ENCODE measurements at regions not wholly inside any gene's neighbourhood (a gene's known extent, or its start where the extent isn't known, plus 50 kb on each side); places are given as distances from the start of the nearest gene placed in this dataset.

DNA sequence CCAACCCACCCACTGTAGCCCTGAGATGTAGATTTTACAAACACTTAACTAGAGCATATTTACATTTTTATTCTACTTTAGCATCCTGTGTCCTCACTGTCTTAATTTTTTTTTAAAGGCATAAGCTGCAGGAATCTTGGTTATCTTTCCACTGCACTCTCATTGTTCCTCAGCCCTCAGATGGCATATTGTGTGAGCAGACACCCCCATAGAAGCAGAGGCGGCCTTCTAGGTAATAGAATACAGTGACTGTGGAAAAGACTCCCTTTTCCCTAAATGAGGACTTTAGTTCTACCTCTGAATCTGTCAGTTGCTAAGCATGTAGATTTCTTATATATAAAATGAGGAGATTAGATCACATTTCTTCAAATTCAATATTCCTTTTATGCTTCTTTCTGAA, 543.5 kb upstream of the SPHKAP start:
- no peak for TF ChIP-seq EZH2 (IDR thresholded peaks at IDR 0.05; ENCODE audit: insufficient read depth, poor library complexity, severe bottlenecking)
- TF ChIP-seq EZH2phosphoT487 (IDR thresholded peaks at IDR 0.05; ENCODE audit: insufficient read depth, low read depth) = no peak
